ENCODE measurements at regions not wholly inside any gene's neighbourhood (a gene's known extent, or its start where the extent isn't known, plus 50 kb on each side); places are given as distances from the start of the nearest gene placed in this dataset.

DNA sequence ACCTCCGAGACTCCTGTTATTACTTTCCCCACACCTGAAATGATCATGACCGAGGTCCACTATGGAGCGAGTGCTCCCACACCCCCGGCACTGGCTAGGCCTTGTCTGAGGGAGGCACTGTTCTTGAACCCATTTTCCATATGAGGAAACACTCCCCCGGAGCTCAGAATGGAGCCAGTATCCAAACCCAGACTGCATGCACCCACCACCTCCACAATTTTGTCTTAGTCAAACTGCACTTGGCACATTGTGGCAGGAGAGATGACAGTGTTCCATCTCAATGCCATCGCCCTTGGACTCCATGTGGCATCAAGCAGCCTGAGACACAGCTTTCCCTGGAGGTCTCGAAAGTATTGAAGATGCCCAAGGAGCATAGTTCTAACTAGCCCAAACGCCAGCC, 154.1 kb downstream of the NUP210 start:
- DNase-seq (ENCODE audit: low spot score) (no peak), ATAC-seq (ENCODE audit: insufficient number of reproducible peaks, low FRiP score, low read depth) (no peak)
- Histone ChIP-seq H3K9me3 (peaks cover 14% of the 10 kb centered on the region), H3K27me3 (replicated peaks; ENCODE audit: insufficient read depth) (no peaks in the 10 kb centered on the region), H3K4me1 (ENCODE audit: control insufficient read depth in 1 of 2, low read depth in 2 of 2) (peaks cover 0 to 15% of the 10 kb centered on the region in 2 donors), H3K27ac (no peak overlapping the region), H3K36me3 (no peaks in the 10 kb centered on the region), H3K4me3 (no peak overlapping the region)
- TF ChIP-seq, protein P1, sequence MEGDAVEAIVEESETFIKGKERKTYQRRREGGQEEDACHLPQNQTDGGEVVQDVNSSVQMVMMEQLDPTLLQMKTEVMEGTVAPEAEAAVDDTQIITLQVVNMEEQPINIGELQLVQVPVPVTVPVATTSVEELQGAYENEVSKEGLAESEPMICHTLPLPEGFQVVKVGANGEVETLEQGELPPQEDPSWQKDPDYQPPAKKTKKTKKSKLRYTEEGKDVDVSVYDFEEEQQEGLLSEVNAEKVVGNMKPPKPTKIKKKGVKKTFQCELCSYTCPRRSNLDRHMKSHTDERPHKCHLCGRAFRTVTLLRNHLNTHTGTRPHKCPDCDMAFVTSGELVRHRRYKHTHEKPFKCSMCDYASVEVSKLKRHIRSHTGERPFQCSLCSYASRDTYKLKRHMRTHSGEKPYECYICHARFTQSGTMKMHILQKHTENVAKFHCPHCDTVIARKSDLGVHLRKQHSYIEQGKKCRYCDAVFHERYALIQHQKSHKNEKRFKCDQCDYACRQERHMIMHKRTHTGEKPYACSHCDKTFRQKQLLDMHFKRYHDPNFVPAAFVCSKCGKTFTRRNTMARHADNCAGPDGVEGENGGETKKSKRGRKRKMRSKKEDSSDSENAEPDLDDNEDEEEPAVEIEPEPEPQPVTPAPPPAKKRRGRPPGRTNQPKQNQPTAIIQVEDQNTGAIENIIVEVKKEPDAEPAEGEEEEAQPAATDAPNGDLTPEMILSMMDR (IDR thresholded peaks at IDR 0.05) = no peak

DNA sequence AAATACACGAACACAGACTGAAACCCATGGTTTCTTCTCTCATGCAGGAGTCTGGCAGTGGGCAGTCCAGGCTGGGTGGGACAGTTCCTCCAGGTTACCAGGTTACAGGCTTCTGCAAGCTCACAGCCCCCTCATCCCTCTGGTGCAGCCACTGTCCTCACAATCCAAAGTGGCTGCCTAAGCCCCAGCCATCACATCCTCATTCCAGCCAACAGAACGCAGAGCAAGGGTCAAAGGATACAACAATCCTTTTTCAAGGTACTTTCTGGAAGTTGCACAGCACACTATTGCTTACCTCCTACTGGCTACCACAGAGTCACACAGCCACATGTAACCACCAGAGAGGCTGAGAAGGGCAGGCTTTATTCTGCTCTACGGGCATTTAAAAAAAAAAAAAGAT, 154.6 kb downstream of the NUP210 start:
- no peaks in the 10 kb centered on the region for H3K27me3 ChIP-seq (replicated peaks; ENCODE audit: insufficient read depth)
- H3K4me1 ChIP-seq (ENCODE audit: control insufficient read depth in 1 of 2, low read depth in 2 of 2) = peaks cover 0 to 15% of the 10 kb centered on the region in 2 donors
- no peak overlapping the region for H3K4me3 ChIP-seq
- H3K27ac ChIP-seq = no peak overlapping the region
- ATAC-seq (ENCODE audit: insufficient number of reproducible peaks, low FRiP score, low read depth) = no peak
- H3K9me3 ChIP-seq = peaks cover 14% of the 10 kb centered on the region
- no peak for DNase-seq (ENCODE audit: low spot score)
- no peaks in the 10 kb centered on the region for H3K36me3 ChIP-seq
- TF ChIP-seq, protein P1 (IDR thresholded peaks at IDR 0.05) = no peak

DNA sequence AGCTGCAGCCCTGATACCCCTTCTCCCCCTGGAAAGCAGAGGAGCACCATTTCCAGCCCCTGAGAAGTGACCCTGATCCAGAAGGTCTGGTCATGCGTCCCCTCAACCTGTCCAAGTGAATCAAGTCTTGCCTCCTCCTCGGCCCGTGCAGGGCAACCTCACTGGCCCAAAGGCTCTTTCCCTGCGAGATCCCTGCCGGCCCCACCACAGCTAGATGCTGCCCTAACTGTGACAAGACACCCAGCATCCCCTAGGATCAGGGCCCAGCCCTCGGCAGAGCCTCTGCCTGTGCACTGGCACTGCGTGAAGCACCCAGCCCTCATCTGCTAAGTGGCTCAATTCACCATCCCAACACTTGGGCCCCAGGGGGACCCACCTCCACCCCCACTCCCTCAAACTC, 155.1 kb downstream of the NUP210 start:
- ATAC-seq (ENCODE audit: insufficient number of reproducible peaks, low FRiP score, low read depth) = no peak
- Histone ChIP-seq H3K27ac (peak overlapping the region in 1 of 2 donors; percentile 61), H3K36me3 (no peaks in the 10 kb centered on the region), H3K27me3 (replicated peaks; ENCODE audit: insufficient read depth) (no peaks in the 10 kb centered on the region), H3K4me3 (no peak overlapping the region), H3K9me3 (peaks cover 9% of the 10 kb centered on the region), H3K4me1 (ENCODE audit: control insufficient read depth in 1 of 2, low read depth in 2 of 2) (peaks cover 0 to 15% of the 10 kb centered on the region in 2 donors)
- DNase-seq (ENCODE audit: low spot score) = no peak
- TF ChIP-seq, protein P1 (IDR thresholded peaks at IDR 0.05) = no peak

DNA sequence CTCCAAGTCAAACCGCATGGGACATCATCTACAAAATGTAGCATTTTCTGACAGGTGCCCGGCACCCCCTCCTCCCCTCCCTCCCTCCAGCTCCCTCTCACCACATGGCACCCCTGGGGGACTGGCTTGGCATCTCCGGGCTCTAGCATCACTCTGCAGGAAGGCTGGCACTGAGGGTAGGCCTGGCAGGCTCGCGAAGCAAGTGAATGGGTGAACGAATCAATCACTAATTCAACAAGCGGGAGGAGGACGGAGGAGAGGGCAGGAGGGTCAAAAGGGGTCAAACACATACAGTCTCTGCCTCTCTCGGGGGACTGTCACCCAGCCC, 155.7 kb downstream of the NUP210 start:
- no peaks in the 10 kb centered on the region for H3K36me3 ChIP-seq
- H3K4me3 ChIP-seq = no peak overlapping the region
- ATAC-seq (ENCODE audit: insufficient number of reproducible peaks, low FRiP score, low read depth) (no peak), DNase-seq (ENCODE audit: low spot score) (no peak)
- H3K27me3 ChIP-seq (replicated peaks; ENCODE audit: insufficient read depth) = no peaks in the 10 kb centered on the region
- peaks cover 0 to 15% of the 10 kb centered on the region in 2 donors for H3K4me1 ChIP-seq (ENCODE audit: control insufficient read depth in 1 of 2, low read depth in 2 of 2)
- peak overlapping the region in 1 of 2 donors; percentile 61 for H3K27ac ChIP-seq
- TF ChIP-seq, protein P1 (IDR thresholded peaks at IDR 0.05) = no peak
- peaks cover 3% of the 10 kb centered on the region for H3K9me3 ChIP-seq

DNA sequence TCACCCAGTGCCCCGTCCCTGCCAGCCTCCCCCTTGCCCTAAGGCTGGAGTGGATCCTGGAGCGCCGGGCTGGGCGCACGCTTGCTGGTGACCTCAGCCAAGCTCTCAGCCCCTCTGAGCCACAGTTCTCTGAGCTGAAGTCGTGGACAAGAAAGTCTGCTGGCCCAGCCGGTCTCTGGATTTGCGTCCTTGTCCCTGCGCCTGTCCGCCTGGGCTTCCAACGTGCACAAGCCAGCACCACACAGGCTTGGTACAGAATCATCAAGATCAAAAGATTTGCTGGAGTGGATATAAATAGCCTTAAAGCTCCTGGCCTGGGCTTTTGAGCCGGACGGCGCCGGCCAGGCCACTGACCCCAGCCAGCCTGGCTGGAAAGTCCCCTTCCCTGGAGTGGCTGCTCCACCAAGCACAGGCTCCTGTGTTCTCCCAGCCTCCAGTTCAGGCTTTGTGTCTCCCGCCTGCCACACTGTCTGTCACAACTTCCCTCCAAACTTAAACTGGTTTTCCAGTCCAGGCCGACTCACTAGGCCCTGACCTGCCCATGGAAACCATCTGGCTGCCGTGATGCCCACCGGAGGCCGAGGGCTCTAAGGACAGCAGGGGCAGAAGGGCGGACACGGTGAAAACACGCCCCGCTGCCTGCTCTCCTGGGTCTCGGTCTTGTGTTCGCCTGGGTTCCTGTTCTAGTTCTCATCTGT, 156.2 kb downstream of the NUP210 start:
- H3K27ac ChIP-seq = peak overlapping the region in 1 of 2 donors; percentile 61
- H3K27me3 ChIP-seq (replicated peaks; ENCODE audit: insufficient read depth) = no peaks in the 10 kb centered on the region
- TF ChIP-seq, protein P1 (IDR thresholded peaks at IDR 0.05) = no peak
- H3K4me1 ChIP-seq (ENCODE audit: control insufficient read depth in 1 of 2, low read depth in 2 of 2) = peaks cover 0 to 15% of the 10 kb centered on the region in 2 donors
- no peak for DNase-seq (ENCODE audit: low spot score)
- no peak overlapping the region for H3K4me3 ChIP-seq
- H3K9me3 ChIP-seq = peaks cover 2% of the 10 kb centered on the region
- ATAC-seq (ENCODE audit: insufficient number of reproducible peaks, low FRiP score, low read depth) = no peak
- no peaks in the 10 kb centered on the region for H3K36me3 ChIP-seq
